Left lung (tissue), 4 donors: ENCODE measurements at regions not wholly inside any gene's neighbourhood (a gene's known extent, or its start where the extent isn't known, plus 50 kb on each side); places are given as distances from the start of the nearest gene placed in this dataset.

ENCODE experiments used
- ATAC-seq: fragments of 200-7000 bp; cut with Tn5 transposase; one replicate; pipeline ENCODE4 v1.9.1; 2020; ENCODE audit warnings: moderate library complexity
- DNase-seq, 4 donors: peaks; one replicate each; pipeline ENCODE4 v3.0.0-alpha.2; 2013 to 2020
- H3K27ac ChIP-seq, 2 donors: fragments of 200-600 bp; sonication (generic) in 1 of 2; one replicate each; pipeline versions ENCODE4 v1.5.0 to v1.8.0; 2020 to 2021
- H3K27me3 ChIP-seq, 2 donors: fragments of 200-600 bp; sonication (generic) in 1 of 2; one replicate each; pipeline versions ENCODE4 v1.5.0 to v1.8.0; 2020 to 2021
- H3K36me3 ChIP-seq, 2 donors: fragments of 200-600 bp; sonication (generic) in 1 of 2; one replicate each; pipeline versions ENCODE4 v1.5.0 to v1.8.0; 2020 to 2021
- H3K4me1 ChIP-seq, 2 donors: fragments of 200-600 bp; one replicate each; pipeline ENCODE4 v1.8.0; 2021
- H3K4me3 ChIP-seq, 2 donors: fragments of 200-600 bp; sonication (generic) in 1 of 2; one replicate each; pipeline versions ENCODE4 v1.5.0 to v1.8.0; 2020 to 2021; ENCODE audit warnings: mild to moderate bottlenecking in 1 of 2
- H3K9me3 ChIP-seq, 2 donors: fragments of 200-600 bp; sonication (generic) in 1 of 2; one replicate each; pipeline versions ENCODE4 v1.5.0 to v1.8.0; 2020 to 2021
- intact Hi-C, 2 donors: fragments of 100-400 bp; cut with DNase I; formaldehyde crosslinking; loops; one replicate each; pipeline versions ENCODE4 v1.11.2 to v1.14.2; 2022
- TF ChIP-seq, protein P1 (sequence below), 2 donors: fragments of 200-600 bp; sonication (generic) in 1 of 2; IDR thresholded peaks; one replicate each; pipeline versions ENCODE4 v1.5.0 to v1.8.0; 2021; ENCODE audit warnings: antibody characterized with exemption in 2 of 2
- donor health status: DM: no; HTN: yes; CAD: no.
- donor health status: DM: no; HTN: no; CAD: no.

DNA sequence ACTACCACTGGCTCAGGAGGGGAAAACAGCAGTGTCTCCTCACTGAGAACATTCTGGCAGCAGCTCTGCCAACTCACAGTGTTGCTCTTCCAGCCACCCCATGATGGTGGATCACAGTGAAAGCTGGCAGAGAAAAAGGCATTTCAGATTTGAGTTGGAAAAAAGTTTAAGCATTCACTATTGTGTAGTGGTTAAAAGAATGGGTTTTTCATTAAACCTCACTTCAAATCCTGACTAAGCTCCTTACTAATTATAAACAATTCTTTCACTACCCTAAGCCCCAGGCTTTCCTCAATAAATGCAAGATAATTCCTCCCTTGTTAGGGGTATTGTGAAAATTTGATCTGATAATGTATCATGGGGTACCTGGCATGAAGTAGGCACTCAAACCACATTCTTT lies 518.1 kb downstream of the SNAPC1 start:
- no peaks in the 10 kb centered on the region for H3K27me3 ChIP-seq
- intact Hi-C loops = no loop called here

DNA sequence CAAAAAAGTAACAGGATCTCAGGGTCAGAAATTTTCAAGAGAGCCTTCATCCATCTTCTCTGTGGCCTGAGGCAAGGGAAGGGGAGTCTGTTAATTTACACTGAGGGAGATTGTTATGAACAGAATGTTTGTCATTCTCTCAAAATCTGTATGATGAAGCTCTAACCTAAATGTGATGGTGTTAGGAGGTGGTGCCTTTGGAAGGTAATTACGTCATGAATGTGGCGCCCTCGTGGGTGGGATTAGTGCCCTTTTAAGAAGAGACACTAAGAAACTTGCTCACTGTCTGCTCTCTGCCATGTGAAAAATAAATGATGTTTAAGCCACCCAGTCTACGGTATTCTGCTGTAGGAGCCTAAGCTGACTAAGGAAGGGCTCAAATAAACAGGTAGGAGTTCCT lies 521.6 kb downstream of the SNAPC1 start:
- ATAC-seq (no peak), DNase-seq (no peak)
- Histone ChIP-seq H3K9me3 (peaks cover 0 to 2% of the 10 kb centered on the region in 2 donors), H3K4me3 (no peak overlapping the region), H3K36me3 (no peaks in the 10 kb centered on the region), H3K27ac (no peak overlapping the region), H3K4me1 (no peaks in the 10 kb centered on the region), H3K27me3 (no peaks in the 10 kb centered on the region)
- intact Hi-C loops = no loop called here
- TF ChIP-seq, protein P1, sequence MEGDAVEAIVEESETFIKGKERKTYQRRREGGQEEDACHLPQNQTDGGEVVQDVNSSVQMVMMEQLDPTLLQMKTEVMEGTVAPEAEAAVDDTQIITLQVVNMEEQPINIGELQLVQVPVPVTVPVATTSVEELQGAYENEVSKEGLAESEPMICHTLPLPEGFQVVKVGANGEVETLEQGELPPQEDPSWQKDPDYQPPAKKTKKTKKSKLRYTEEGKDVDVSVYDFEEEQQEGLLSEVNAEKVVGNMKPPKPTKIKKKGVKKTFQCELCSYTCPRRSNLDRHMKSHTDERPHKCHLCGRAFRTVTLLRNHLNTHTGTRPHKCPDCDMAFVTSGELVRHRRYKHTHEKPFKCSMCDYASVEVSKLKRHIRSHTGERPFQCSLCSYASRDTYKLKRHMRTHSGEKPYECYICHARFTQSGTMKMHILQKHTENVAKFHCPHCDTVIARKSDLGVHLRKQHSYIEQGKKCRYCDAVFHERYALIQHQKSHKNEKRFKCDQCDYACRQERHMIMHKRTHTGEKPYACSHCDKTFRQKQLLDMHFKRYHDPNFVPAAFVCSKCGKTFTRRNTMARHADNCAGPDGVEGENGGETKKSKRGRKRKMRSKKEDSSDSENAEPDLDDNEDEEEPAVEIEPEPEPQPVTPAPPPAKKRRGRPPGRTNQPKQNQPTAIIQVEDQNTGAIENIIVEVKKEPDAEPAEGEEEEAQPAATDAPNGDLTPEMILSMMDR (IDR thresholded peaks at IDR 0.05) = no peak

More for the DNA sequence above, 518.1 kb downstream of the SNAPC1 start:
- TF ChIP-seq, protein P1 (IDR thresholded peaks at IDR 0.05) = no peak
- DNase-seq (no peak), ATAC-seq (no peak)
- Histone ChIP-seq H3K4me3 (no peak overlapping the region), H3K4me1 (no peaks in the 10 kb centered on the region), H3K9me3 (no peaks in the 10 kb centered on the region), H3K27ac (no peak overlapping the region), H3K36me3 (no peaks in the 10 kb centered on the region)

DNA sequence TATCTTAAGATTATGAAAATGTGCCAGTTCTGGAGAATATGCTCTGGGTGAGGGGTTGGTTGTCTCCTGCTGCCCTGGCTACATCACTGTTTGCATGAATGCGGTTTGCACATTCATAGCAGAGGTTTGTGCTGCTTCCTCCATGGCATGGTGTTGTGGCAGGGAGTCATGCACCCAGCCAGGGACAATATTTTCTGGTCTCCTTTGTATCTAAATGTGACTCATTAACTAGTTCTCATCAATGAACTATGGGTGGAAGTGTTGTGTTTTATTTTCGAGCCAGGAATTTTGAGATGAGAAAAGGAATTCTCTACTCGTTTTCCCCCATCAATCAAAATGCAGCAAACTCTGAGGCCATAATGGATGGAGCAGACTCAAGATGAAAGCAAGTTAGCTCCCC lies 527.3 kb downstream of the SNAPC1 start:
- no peaks in the 10 kb centered on the region for H3K4me1 ChIP-seq
- DNase-seq = no peak
- intact Hi-C loops = no loop called here
- no peak for ATAC-seq
- peaks cover 0 to 2% of the 10 kb centered on the region in 2 donors for H3K9me3 ChIP-seq
- H3K4me3 ChIP-seq = no peak overlapping the region
- no peak overlapping the region for H3K27ac ChIP-seq
- TF ChIP-seq, protein P1 (IDR thresholded peaks at IDR 0.05) = no peak
- no peaks in the 10 kb centered on the region for H3K27me3 ChIP-seq
- no peaks in the 10 kb centered on the region for H3K36me3 ChIP-seq

DNA sequence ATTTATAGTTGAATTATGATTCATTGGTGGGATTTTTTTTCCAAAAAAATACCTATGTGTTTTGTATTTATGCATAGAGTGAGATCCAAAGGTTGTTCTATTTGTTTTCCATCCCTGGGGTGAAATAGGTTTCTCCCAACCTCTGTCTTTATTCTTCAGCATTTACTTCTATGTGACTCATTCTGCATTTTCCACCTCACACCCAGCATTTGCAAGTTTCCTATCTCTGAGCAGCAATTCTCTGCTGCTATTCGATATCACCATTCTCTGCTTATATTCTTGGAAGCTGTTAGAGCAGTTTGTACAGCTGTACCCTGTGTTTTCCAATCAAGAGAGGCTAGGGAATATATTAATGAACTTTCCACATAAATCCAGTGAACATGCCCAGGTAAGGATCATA lies 538.9 kb downstream of the SNAPC1 start:
- Histone ChIP-seq H3K27me3 (no peaks in the 10 kb centered on the region), H3K4me1 (no peaks in the 10 kb centered on the region), H3K27ac (no peak overlapping the region), H3K9me3 (peaks cover 0 to 6% of the 10 kb centered on the region in 2 donors), H3K4me3 (no peak overlapping the region), H3K36me3 (no peaks in the 10 kb centered on the region)
- no peak for DNase-seq
- no peak for ATAC-seq
- TF ChIP-seq, protein P1 (IDR thresholded peaks at IDR 0.05) = no peak
- intact Hi-C loops = no loop called here

DNA sequence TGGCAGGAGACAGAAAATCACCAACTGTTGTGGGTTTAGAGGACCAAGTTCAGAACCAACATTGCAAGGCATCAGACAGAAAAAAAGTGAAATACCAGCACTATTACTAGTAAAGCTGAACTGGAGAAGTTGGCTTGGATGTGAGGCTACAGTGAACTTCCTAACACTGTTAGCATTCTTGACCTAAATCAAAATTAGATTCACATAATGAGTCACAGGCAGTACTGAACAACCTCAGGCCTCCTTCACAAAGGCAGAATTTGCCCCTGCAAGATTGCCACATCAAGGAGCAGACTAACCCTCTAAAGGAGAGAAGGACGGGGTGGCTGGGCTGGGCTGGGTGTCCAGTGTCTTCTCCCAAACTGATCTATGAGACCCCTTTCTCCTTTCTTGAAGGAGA lies 539.7 kb downstream of the SNAPC1 start:
- ATAC-seq = no peak

More for the DNA sequence above, 539.7 kb downstream of the SNAPC1 start:
- Histone ChIP-seq H3K9me3 (peaks cover 0 to 8% of the 10 kb centered on the region in 2 donors), H3K4me1 (no peaks in the 10 kb centered on the region), H3K27ac (no peak overlapping the region), H3K27me3 (no peaks in the 10 kb centered on the region), H3K36me3 (no peaks in the 10 kb centered on the region), H3K4me3 (no peak overlapping the region)
- intact Hi-C loops = no loop called here
- TF ChIP-seq, protein P1 (IDR thresholded peaks at IDR 0.05) = no peak
- no peak for DNase-seq
